ENCODE measurements at regions not wholly inside any gene's neighbourhood (a gene's known extent, or its start where the extent isn't known, plus 50 kb on each side); places are given as distances from the start of the nearest gene placed in this dataset.

DNA sequence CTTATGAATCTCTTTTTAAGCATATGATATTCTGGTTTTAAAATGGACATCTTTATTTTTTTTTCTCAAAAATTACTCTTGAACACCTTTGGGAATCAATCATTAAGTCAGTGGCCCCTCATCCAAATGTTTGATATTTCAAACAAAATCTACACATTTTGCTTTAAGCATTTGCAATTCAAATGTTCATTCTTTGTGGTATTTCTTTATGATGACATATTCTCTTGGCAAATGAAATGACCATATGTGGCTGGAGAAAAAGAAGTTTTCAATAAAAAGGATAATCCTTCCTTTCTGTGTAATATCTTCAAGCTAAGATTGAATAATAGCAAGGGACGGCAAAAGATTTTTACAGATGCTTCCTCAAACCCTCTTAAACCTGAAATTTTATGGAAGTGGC is 420.8 kb downstream of the MTRR start:
- WGBS, 4 donors: 51 to 66% (median 60%) methylated on average over 1 of the region's 1 CpG

GRCh38 chr5:8290721-8291120 is 421.8 kb downstream of the MTRR start:
- TF ChIP-seq POLR2A (IDR thresholded peaks at IDR 0.05) (no peak), CTCF (IDR thresholded peaks at IDR 0.05) (no peak)
- Histone ChIP-seq H3K9me3 (replicated peaks in 1 of 3) (no peaks in the 10 kb centered on the region), H3K4me1 (replicated peaks in 1 of 2) (no peaks in the 10 kb centered on the region), H3K27ac (no peak overlapping the region), H3K36me3 (replicated peaks in 1 of 2) (no peaks in the 10 kb centered on the region), H3K27me3 (no peaks in the 10 kb centered on the region), H3K4me3 (no peak overlapping the region)
- WGBS, 4 donors: 75 to 81% (median 76%) methylated on average over 2 of the region's 2 CpGs
- no peak for DNase-seq
- intact Hi-C loops (cut with DNase I): no loop called here

More for the DNA sequence above, 420.8 kb downstream of the MTRR start:
- Histone ChIP-seq H3K9me3 (replicated peaks in 1 of 3) (no peaks in the 10 kb centered on the region), H3K4me1 (replicated peaks in 1 of 2) (no peaks in the 10 kb centered on the region), H3K36me3 (replicated peaks in 1 of 2) (no peaks in the 10 kb centered on the region), H3K27ac (no peak overlapping the region), H3K27me3 (no peaks in the 10 kb centered on the region), H3K4me3 (no peak overlapping the region)
- no peak for DNase-seq
- intact Hi-C loops (cut with DNase I): no loop called here
- TF ChIP-seq POLR2A (IDR thresholded peaks at IDR 0.05): no peak
- TF ChIP-seq CTCF (IDR thresholded peaks at IDR 0.05): no peak

GRCh38 chr5:8291641-8292040 is 422.7 kb downstream of the MTRR start:
- no peak overlapping the region for H3K4me3 ChIP-seq
- no peak overlapping the region for H3K27ac ChIP-seq
- intact Hi-C loops (cut with DNase I): no loop called here
- no peaks in the 10 kb centered on the region for H3K4me1 ChIP-seq (replicated peaks in 1 of 2)
- no peak for DNase-seq
- TF ChIP-seq CTCF (IDR thresholded peaks at IDR 0.05): no peak
- no peak for TF ChIP-seq POLR2A (IDR thresholded peaks at IDR 0.05)
- no peaks in the 10 kb centered on the region for H3K27me3 ChIP-seq
- no peaks in the 10 kb centered on the region for H3K36me3 ChIP-seq (replicated peaks in 1 of 2)
- H3K9me3 ChIP-seq (replicated peaks in 1 of 3): no peaks in the 10 kb centered on the region
- 55 to 71% (median 64%) methylated on average over 2 of the region's 2 CpGs for WGBS, 4 donors

GRCh38 chr5:8295141-8295540 is 426.2 kb downstream of the MTRR start:
- H3K27ac ChIP-seq: no peak overlapping the region
- no peak for DNase-seq
- no peaks in the 10 kb centered on the region for H3K9me3 ChIP-seq (replicated peaks in 1 of 3)
- H3K4me1 ChIP-seq (replicated peaks in 1 of 2): no peaks in the 10 kb centered on the region
- no peak overlapping the region for H3K4me3 ChIP-seq
- TF ChIP-seq CTCF (IDR thresholded peaks at IDR 0.05): no peak
- no peak for TF ChIP-seq POLR2A (IDR thresholded peaks at IDR 0.05)
- no peaks in the 10 kb centered on the region for H3K36me3 ChIP-seq (replicated peaks in 1 of 2)
- intact Hi-C loops (cut with DNase I): no loop called here
- 46 to 71% (median 49%) methylated on average over 1 of the region's 1 CpG for WGBS, 4 donors
- no peaks in the 10 kb centered on the region for H3K27me3 ChIP-seq
